GM18909 (cell line): ENCODE measurements at regions not wholly inside any gene's neighbourhood (a gene's known extent, or its start where the extent isn't known, plus 50 kb on each side); places are given as distances from the start of the nearest gene placed in this dataset.

Experiments used
- ATAC-seq: cut with Tn5 transposase; IDR thresholded peaks from one replicate; pipeline ENCODE4 v1.9.1; 2021; ENCODE audit warnings: mild to moderate bottlenecking; ENCODE audit not compliant: unreplicated experiment, poor library complexity

GRCh38 chr6:79777713-79778579, 146.8 kb downstream of the SH3BGRL2 start:
- peak; percentile 95 for ATAC-seq

- ATAC-seq: no peak
Measured at GRCh38 chr6:79776076-79776475, 144.9 kb downstream of the SH3BGRL2 start.

DNA sequence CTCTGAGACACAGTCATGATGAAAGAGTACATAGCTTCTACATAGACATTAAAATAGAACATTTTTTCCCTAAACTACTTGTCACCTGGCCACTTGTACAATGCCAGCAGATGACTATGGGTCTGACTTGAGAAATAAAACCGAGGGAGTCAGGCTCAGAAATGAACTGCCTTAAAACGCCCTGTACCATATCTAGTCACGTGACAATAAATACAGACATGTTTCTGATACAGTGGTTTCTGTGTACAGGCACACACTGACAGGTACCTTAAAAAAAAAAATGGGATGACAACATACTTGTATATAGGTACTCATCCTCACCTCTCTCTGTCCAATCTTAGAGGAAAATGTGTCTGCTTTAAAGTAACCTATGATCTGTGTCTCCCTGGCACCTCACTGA, 144.1 kb downstream of the SH3BGRL2 start:
- no peak for ATAC-seq

GRCh38 chr6:79764747-79765146, 133.6 kb downstream of the SH3BGRL2 start:
- no peak for ATAC-seq

GRCh38 chr6:79763301-79763700, 132.2 kb downstream of the SH3BGRL2 start:
- ATAC-seq: no peak

DNA sequence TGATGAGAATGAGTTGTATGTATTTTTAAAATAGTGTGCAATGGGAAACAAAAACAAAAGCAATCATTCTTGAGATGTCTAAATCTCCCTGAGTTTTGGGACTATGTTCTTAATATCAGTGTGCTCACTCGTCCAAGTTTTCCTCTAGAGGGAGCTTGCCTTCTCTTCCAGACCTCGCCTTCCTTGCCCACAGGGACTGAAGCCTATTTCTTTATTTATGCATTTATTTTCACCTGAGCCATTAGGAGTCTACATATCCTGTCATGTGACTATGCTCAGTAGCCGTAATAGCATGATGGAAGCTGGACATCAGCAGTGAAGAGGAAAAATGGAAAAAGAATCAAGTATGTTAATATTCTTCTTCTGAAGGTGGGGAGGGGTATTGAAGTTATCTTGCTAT, 131.2 kb downstream of the SH3BGRL2 start:
- ATAC-seq: no peak

DNA sequence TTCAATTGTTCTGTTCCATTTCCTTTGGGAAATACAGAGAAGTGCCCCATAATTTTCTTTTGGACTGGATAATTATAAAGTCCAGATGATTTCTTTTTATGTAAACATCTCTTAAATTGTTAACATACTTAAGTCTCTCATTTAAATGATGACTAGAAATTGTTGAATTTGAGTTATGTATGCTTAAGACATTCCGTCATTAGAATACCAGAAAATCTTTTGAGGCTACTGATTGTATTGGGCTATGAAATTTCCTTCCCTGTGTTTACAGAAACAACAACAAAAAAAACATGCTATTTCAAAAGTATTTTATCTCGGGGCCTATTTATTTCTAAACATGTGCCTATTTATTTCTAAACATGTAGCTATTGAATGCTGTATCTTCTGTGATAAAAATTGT, 125.4 kb downstream of the SH3BGRL2 start:
- no peak for ATAC-seq

- no peak for ATAC-seq
Measured at GRCh38 chr6:79755967-79756366, 124.8 kb downstream of the SH3BGRL2 start.
